UCSD-AML1 (cell line): ENCODE measurements at regions not wholly inside any gene's neighbourhood (a gene's known extent, or its start where the extent isn't known, plus 50 kb on each side); places are given as distances from the start of the nearest gene placed in this dataset.
A peak's percentile ranks its signal among the peaks of the same experiment; 100 is the strongest.
"Not testable (repeated sequence)": the region's sequence is repeated elsewhere in the genome, so short reads cannot be mapped to it uniquely, and the experiment has no call there.

ENCODE experiments used
- DNase-seq: peaks from one replicate; lab custom pipeline; 2025; ENCODE audit not compliant: unreplicated experiment; lab: John Stamatoyannopoulos, UW

- no peak for DNase-seq
Observed at GRCh38 chr1:8230292-8230621, 87.7 kb upstream of the SLC45A1 start.

- no peak for DNase-seq
Observed at GRCh38 chr1:8228253-8228652, 89.7 kb upstream of the SLC45A1 start.

DNA sequence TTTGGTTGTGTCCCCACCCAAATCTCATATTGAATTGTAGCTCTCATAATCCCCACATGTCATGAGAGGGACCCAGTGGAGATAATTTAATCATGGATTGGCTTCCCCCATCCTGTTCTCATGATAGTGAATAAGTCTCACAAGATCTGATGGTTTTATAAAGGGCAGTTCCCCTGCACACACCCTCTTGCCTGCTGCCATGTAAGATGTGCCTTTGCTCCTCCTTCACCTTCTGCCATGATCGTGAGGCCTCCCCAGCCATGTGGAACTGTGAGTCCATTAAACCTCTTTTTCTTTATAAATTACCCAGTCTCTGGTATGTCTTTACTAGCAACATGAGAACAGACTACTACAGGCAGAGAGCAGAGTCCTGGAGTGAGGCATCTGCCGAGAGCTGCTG is 90.2 kb upstream of the SLC45A1 start:
- not testable (repeated sequence) for DNase-seq

DNA sequence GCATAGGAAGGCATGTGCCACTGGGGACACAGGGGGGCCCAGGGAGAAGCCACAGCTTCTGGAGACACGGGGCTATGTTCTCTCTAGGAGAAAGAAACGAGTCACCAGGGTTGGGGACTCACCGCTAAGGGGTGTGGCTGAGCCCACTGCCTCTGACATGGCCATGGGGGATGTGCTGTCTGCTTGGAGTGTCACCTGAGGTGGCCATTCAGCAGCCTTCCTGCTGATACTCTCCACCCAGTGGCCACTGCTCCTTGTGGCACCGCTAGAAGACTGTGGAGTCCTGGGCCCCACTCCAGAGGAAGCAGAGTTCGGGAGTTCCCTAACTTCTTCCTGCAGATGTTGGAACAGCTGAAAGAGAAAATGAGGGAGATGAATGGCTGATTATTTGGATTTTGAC is 91.2 kb upstream of the SLC45A1 start:
- DNase-seq = peak; percentile 28

DNA sequence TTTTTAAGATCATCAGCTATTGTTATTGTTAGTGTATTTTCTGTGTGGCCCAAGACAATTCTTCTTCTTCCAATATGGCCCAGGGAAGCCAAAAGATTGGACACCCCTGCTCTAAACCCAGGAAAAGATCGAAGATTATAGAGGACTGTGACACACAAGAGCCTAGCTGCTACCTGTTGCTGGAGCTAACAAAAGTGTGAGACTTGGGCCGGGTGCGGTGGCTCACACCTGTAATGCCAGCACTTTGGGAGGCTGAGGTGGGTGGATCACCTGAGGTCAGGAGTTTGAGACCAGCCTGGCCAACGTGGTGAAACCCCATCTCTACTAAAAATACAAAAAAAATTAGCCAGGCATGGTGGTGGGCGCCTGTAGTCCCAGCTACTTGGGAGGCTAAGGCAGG is 91.9 kb upstream of the SLC45A1 start:
- not testable (repeated sequence) for DNase-seq

DNA sequence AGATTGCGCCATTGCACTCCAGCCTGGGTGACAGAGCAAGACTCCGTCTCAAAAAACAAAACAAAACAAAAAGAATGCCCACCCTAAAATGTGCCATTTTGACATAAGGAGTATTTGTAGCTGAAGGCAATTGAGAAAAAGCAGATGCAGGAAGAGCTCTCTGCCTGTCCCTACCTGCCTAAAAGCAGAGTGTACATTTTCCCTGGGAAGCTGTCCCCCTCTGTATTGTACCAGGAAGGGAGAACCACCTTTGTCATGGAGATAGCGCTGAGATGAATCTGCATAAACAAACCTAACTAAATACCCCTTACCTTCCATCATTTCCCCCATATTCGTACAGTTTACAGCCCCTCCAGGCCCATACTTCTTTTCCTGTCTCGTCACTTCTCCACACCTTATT is 94.4 kb upstream of the SLC45A1 start:
- no peak for DNase-seq

DNA sequence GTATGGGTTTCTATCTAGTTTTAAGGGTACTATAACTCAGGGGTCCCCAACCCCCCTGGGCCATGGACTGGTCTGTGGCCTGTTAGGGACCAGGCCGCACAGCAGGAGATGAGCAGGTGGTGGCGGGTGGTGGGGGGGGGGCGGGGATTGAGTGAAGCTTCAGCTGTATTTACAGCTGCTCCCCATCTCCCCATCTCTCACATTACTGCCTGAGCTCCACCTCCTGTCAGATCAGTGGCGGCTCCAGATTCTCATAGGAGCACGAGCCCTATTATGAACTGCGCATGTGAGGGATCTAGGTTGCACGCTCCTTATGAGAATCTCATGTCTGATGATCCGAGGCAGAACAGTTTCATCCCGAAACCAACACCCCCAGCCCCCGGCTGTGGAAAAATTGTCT is 95.1 kb upstream of the SLC45A1 start:
- DNase-seq = no peak

DNA sequence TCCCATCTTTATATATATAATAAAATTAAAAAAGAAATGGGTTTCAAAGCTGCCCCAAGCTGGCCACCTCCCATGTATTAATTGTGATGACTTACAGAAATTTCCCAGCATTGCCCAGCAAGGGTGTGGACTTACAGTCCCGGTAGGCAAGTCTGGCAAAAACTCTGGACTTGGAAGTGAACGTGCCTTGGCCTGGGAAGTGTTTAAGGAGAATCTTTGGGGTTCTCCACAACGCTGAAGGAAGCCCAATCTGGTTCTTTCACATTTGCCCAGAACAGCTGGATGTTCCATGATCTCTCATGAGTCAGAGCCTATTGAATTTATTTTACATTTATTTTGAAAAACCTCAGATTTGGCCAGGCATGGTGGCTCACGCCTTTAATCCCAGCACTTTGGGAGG is 98.4 kb upstream of the SLC45A1 start:
- DNase-seq = no peak

DNA sequence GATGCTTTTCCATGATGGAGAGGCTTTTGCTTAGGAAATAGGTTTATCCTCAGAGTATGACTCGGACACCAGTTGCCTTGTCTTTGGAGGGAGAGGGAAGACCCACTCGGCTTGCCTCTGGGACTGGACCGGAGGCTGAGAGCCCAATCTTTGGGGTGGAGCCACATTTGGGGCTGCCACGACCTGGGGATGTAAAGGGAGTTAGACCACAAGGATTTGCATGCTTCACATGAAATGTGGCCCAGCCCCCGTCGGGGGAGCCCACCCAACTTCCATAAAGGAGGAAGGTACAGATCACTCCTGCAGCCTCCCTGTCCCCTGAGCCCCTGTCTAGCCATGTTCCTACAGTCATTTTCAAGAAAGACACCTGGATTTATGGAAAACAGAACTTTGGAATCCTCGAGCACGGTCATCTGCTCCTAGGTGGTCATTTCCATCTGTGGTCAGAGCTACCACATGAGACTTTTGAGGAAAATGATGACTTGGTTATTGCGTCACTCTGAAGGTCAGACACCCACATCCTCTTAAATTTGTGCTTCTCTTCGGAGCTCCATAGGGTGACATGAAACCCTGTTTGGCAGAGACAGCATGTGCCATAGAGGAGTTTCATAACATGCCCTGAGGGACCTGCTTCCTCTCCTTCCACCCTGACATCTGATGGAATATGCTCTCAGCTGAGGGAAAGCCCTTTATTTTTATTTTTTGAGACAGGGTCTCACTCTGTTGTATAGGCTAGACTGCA is 99.4 kb upstream of the SLC45A1 start:
- no peak for DNase-seq

GRCh38 chr1:8217809-8218208 is 100.1 kb upstream of the SLC45A1 start:
- no peak for DNase-seq

DNA sequence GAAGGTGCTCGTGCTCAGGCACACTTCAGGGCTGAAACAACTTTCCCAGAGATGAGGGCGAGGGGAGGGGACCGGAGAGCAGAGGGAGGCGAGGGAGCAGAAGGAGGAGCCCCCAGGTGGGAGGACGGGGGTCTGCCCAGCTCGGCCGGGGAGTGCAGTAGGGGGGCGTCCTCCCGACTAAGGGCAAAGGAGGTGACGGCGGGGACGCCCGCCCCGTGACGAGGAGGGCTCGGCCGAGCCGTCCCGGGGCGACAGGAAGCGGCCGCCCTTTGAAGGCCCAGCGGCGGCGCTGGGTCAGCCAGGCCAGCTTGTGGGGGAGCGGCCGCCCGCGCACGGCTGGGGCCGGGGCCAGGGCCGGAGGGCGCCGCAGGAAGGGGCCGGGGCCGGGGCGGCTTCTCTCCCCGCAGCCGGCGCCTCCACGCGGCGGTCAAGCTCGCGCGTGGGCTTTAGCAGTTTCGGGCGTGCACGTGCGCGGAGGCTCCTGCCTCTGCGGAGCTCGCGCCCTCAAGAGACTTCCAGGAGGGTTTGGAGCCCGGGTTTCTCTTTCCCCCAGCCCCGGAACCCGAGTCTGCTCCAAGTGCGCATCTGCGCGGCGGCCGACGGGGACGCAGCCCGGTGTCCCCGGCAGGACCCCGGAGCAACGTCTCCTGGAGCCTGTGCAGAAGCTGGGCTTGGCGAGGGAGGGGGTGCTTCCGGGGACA is 100.8 kb upstream of the SLC45A1 start:
- no peak for DNase-seq

- no peak for DNase-seq
Observed at GRCh38 chr1:8216005-8216404, 101.9 kb upstream of the SLC45A1 start.

GRCh38 chr1:8214501-8215173 is 103.3 kb upstream of the SLC45A1 start:
- DNase-seq = no peak

GRCh38 chr1:8213676-8214075 is 104.2 kb upstream of the SLC45A1 start:
- DNase-seq = no peak

DNA sequence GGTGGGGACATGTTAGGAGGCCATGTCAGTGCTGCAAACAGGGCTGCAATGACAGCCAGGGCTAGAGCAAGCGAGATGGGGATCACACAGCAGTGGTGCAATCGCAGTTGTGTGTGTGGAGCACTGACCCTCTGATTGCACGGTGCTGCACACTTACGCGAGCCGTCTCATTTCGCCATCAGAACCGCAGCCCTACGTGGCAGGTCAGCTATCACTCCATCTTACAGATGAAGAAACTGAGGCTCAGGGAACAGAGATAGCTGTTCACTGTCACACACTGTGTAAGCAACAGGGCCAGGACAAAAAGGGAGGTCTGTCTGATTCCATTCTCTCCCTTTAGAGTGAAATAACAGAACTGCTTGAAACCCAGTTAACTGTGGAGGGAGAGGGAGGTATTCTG is 104.8 kb upstream of the SLC45A1 start:
- DNase-seq = no peak

DNA sequence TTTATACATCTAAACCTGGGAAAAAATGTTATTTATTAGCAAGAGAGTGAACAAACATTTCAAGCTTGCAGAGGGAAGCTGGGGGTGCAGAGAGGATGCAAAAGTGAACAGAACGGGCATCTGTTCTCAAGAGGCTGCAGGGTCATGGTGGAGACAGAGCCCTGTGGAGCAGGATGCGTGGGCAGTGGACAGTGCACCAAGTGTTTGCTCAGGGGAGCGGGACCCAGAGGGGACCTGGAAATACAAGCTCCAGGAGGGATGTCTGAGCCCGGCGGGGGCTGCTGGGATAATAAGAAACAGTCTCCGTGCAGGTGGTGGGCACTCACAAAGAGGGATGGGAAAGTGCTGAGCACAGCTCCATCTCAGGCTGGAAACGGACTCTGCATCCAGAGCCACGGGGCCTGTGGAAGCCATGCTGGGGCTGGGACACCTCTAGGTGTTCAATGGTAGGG is 105.3 kb upstream of the SLC45A1 start:
- DNase-seq = no peak

DNA sequence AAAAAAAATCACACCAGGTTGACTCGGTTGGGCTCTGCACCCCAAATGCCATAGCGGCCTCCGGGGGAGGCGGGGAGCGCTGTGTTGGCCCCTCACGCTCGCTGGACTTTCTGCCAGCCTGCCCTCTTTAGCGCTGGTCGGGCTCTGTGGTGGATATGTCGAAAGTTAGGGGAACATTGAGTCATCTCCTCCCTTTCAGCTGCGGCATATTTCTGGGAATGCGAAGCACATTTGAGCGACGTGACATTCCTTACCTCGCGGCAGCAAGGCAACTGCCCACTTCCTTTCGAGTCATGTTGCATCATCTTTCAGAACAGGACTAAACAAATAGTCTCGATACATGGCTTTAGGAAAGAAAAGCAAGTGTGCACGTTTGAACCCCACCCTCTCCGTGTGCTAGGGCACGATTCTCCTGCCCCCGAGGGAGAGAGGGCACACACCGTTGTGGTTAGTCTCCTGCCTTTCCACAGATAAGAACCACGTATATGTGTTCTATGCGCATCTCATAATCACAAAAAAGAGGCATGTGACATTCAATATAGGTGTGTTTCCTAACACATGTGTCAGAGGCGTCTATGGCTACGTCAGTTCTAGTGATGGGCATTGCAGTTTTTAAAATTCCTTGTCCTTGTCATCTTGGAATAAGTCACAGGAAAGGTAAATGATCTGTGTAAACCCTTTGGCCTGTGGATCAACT is 105.9 kb upstream of the SLC45A1 start:
- DNase-seq = peak; percentile 77

GRCh38 chr1:8211251-8211882 is 106.5 kb upstream of the SLC45A1 start:
- no peak for DNase-seq

- DNase-seq = no peak
Observed at GRCh38 chr1:8207202-8207601, 110.7 kb upstream of the SLC45A1 start.

- no peak for DNase-seq
Observed at GRCh38 chr1:8206391-8206790, 111.5 kb upstream of the SLC45A1 start.

DNA sequence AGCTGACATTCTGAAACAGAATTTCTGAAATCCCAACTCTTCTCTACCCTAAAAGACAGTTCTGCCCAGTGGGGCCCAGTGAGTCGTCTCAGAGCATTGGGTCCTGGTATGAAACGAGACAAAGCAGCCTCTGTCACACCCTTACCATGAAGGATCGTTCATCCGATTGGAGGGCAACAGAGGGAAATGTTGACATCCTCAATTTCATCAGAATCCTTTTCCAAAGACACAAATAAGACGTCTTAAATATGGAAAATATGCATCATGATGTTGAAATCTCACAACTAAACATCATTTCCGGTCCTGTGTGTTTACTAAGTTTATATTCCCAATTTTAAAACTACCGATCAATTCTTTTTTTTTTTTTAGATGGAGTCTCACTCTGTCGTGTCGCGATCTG is 112.1 kb upstream of the SLC45A1 start:
- DNase-seq = no peak
